H9 (cell line): ENCODE measurements at regions not wholly inside any gene's neighbourhood (a gene's known extent, or its start where the extent isn't known, plus 50 kb on each side); places are given as distances from the start of the nearest gene placed in this dataset.
A peak's percentile ranks its signal among the peaks of the same experiment; 100 is the strongest.

Experiments used
- DNase-seq: peaks from one replicate; pipeline ENCODE4 v3.0.0-alpha.2; 2017
- H2AFZ ChIP-seq: one replicate; pipeline ENCODE4 v1.6.1; 2013; ENCODE audit warnings: mild to moderate bottlenecking, low read length, control low read depth, moderate library complexity
- H2AK5ac ChIP-seq: 2 replicates; pipeline ENCODE4 v1.6.1; 2013; ENCODE audit warnings: low read length, control low read depth, mixed read lengths; ENCODE audit not compliant: insufficient read length
- H2BK120ac ChIP-seq: one replicate; pipeline ENCODE4 v1.6.1; 2013; ENCODE audit warnings: low read depth, mild to moderate bottlenecking, low read length, control low read depth, inconsistent platforms; ENCODE audit not compliant: poor library complexity, severe bottlenecking
- H2BK12ac ChIP-seq: 2 replicates; pipeline ENCODE4 v1.6.1; 2013; ENCODE audit warnings: low read length, control low read depth, mixed read lengths, low read depth; ENCODE audit not compliant: insufficient read length
- H2BK15ac ChIP-seq: 2 replicates; pipeline ENCODE4 v1.6.1; 2013; ENCODE audit warnings: low read depth, low read length, control low read depth
- H2BK20ac ChIP-seq: one replicate; pipeline ENCODE4 v1.6.1; 2013; ENCODE audit warnings: low read depth, mild to moderate bottlenecking, low read length, control low read depth, inconsistent platforms; ENCODE audit not compliant: poor library complexity, severe bottlenecking
- H2BK5ac ChIP-seq: 2 replicates; pipeline ENCODE4 v1.6.1; 2013; ENCODE audit warnings: low read length, control low read depth, mixed read lengths; ENCODE audit not compliant: insufficient read length
- H3K14ac ChIP-seq: 2 replicates; pipeline ENCODE4 v1.6.1; 2013; ENCODE audit warnings: low read length, control low read depth; ENCODE audit not compliant: insufficient read depth
- H3K18ac ChIP-seq: 2 replicates; pipeline ENCODE4 v1.6.1; 2013; ENCODE audit warnings: low read depth, mild to moderate bottlenecking, mixed read lengths, low read length, control low read depth; ENCODE audit not compliant: insufficient read length
- H3K23ac ChIP-seq: 2 replicates; pipeline ENCODE4 v1.6.1; 2013; ENCODE audit warnings: low read length, control low read depth, mixed read lengths, low read depth; ENCODE audit not compliant: insufficient read length
- H3K23me2 ChIP-seq: 2 replicates; pipeline ENCODE4 v1.6.1; 2013; ENCODE audit warnings: low read depth, mild to moderate bottlenecking, mixed read lengths, low read length, control low read depth; ENCODE audit not compliant: insufficient read length, poor library complexity, severe bottlenecking
- H3K27ac ChIP-seq: 2 replicates; pipeline ENCODE4 v1.5.1; 2013; ENCODE audit warnings: low read length, control low read depth, mixed read lengths, low read depth; ENCODE audit not compliant: insufficient read length
- H3K27me3 ChIP-seq: 2 replicates; pipeline ENCODE4 v1.6.1; 2013; ENCODE audit warnings: low read length, control low read depth, inconsistent platforms; ENCODE audit not compliant: insufficient read depth
- H3K4ac ChIP-seq: 2 replicates; pipeline ENCODE4 v1.6.1; 2013; ENCODE audit warnings: low read depth, mild to moderate bottlenecking, control low read depth, inconsistent platforms, low read length, moderate library complexity
- H3K4me1 ChIP-seq: 2 replicates; pipeline ENCODE4 v1.6.1; 2013; ENCODE audit warnings: low read length, control low read depth, inconsistent platforms; ENCODE audit not compliant: insufficient read depth
- H3K4me2 ChIP-seq: 2 replicates; pipeline ENCODE4 v1.6.1; 2013; ENCODE audit warnings: low read length, control low read depth, mixed read lengths; ENCODE audit not compliant: insufficient read length, insufficient read depth
- H3K56ac ChIP-seq: 2 replicates; pipeline ENCODE4 v1.6.1; 2013; ENCODE audit warnings: low read depth, mild to moderate bottlenecking, mixed read lengths, low read length, control low read depth; ENCODE audit not compliant: insufficient read length
- H3K79me1 ChIP-seq: 2 replicates; pipeline ENCODE4 v1.6.1; 2013; ENCODE audit warnings: low read depth, mild to moderate bottlenecking, moderate library complexity, low read length, control low read depth, inconsistent platforms; ENCODE audit not compliant: insufficient read depth, poor library complexity, severe bottlenecking
- H3K79me2 ChIP-seq: 2 replicates; pipeline ENCODE4 v1.6.1; 2013; ENCODE audit warnings: low read length, control low read depth, inconsistent platforms; ENCODE audit not compliant: insufficient read depth
- H3K9ac ChIP-seq: 2 replicates; pipeline ENCODE4 v1.6.1; 2013; ENCODE audit warnings: low read length, control low read depth, mixed read lengths; ENCODE audit not compliant: insufficient read length; ENCODE audit errors: extremely low read depth
- H3K9me3 ChIP-seq: one replicate; pipeline ENCODE4 v1.6.1; 2013; ENCODE audit warnings: low read depth, low read length, inconsistent platforms; ENCODE audit not compliant: control insufficient read depth
- H3T11ph ChIP-seq: one replicate; pipeline ENCODE4 v1.6.1; 2013; ENCODE audit warnings: mild to moderate bottlenecking, low read length, control low read depth, inconsistent platforms
- H4K20me1 ChIP-seq: one replicate; pipeline ENCODE4 v1.6.1; 2013; ENCODE audit not compliant: control insufficient read depth, insufficient read length, insufficient read depth
- H4K5ac ChIP-seq: 2 replicates; pipeline ENCODE4 v1.6.1; 2013; ENCODE audit warnings: low read depth, mild to moderate bottlenecking, mixed read lengths, low read length, control low read depth; ENCODE audit not compliant: insufficient read length
- H4K8ac ChIP-seq: replicated peaks from 2 replicates; pipeline ENCODE4 v1.6.1; 2013; ENCODE audit warnings: low read length, control low read depth, mixed read lengths, low read depth; ENCODE audit not compliant: insufficient read length
- H4K91ac ChIP-seq: 2 replicates; pipeline ENCODE4 v1.6.1; 2013; ENCODE audit warnings: low read depth, mild to moderate bottlenecking, moderate library complexity, mixed read lengths, low read length, control low read depth; ENCODE audit not compliant: insufficient read length
- H3K27ac Mint-ChIP-seq, 3 experiments: 2 replicates in 2 of 3; 3 replicates in 1 of 3; pipeline ENCODE4 v1.8.0; 2020 to 2021; ENCODE audit warnings: mixed read lengths in 3 of 3, mild to moderate bottlenecking in 1 of 3, moderate library complexity in 1 of 3
- H3K27me3 Mint-ChIP-seq: 2 replicates; pipeline ENCODE4 v1.8.0; 2021; ENCODE audit warnings: low read depth, mild to moderate bottlenecking, moderate library complexity, mixed read lengths
- H3K36me3 Mint-ChIP-seq, 3 experiments: 2 replicates in 2 of 3; 3 replicates in 1 of 3; pipeline ENCODE4 v1.8.0; 2020 to 2021; ENCODE audit warnings: low read depth in 3 of 3, mixed read lengths in 3 of 3; ENCODE audit not compliant: insufficient read depth in 1 of 3
- H3K4me1 Mint-ChIP-seq, 2 experiments: 2 replicates each; pipeline ENCODE4 v1.8.0; 2020; ENCODE audit warnings: mixed read lengths in 2 of 2
- H3K4me3 Mint-ChIP-seq, 2 experiments: 2 replicates in 1 of 2; 3 replicates in 1 of 2; pipeline ENCODE4 v1.8.0; 2020 to 2021; ENCODE audit warnings: mild to moderate bottlenecking in 2 of 2, mixed read lengths in 2 of 2, moderate library complexity in 1 of 2
- H3K9me3 Mint-ChIP-seq, 2 experiments: 2 replicates in 1 of 2; 3 replicates in 1 of 2; pipeline ENCODE4 v1.8.0; 2020; ENCODE audit warnings: mild to moderate bottlenecking in 2 of 2, mixed read lengths in 2 of 2, moderate library complexity in 1 of 2
- WGBS: extraction: QIAGEN DNeasy Blood & Tissue Kit; methylation state at CpG from one replicate; pipeline ENCODE4 v1.1.7; 2013; ENCODE audit warnings: missing lambda C conversion rate, low lambda C conversion rate, mixed read lengths; ENCODE audit not compliant: insufficient read length; ENCODE audit errors: extremely low coverage; 5-methylcytosine and 5-hydroxymethylcytosine counted together
- TF ChIP-seq, protein P1 (sequence below): fragments of 200-600 bp; sonication (generic); conservative IDR thresholded peaks from 3 replicates; pipeline ENCODE4 v1.8.0; 2021; ENCODE audit warnings: antibody characterized with exemption, mild to moderate bottlenecking

DNA sequence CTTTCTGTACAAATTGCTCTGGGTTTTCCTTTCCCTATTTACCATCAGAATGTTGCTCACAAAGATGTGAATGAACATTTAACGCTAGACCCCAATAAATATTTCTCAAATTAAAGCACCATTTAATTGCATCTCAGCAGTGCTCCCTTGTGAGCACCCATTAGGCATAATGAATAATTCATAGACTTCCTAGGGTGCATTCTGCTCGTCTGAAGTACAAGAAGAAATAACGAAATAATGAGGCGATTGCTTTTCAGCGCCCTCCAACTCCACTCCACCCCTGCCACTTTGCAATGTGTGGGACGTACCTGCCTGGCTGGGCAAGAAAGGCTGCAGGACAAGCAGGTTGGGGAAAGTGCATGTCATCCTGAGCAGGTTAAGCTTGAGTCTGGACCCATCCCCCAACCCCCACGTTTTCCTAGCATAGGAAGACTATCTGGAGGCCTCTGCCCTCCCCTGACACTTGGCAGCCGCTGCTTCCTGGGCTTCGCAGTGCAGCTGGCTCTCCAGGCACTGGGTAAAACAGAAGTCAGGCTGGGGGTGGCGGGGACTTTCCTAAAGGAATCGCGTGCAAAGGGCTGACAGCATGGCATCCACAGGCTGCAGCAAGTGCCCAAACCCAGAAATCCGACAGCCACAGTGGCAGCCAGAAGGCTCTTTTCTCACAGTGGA is 253.7 kb downstream of the DUSP6 start:
- Histone ChIP-seq H2AK5ac (no peak overlapping the region), H3K23me2 (no peaks in the 10 kb centered on the region), H4K5ac (no peak overlapping the region), H4K20me1 (no peaks in the 10 kb centered on the region), H3T11ph (no peak overlapping the region), H3K56ac (no peak overlapping the region), H2BK12ac (no peak overlapping the region), H3K27me3 (no peaks in the 10 kb centered on the region), H3K23ac (no peak overlapping the region), H3K9ac (no peak overlapping the region), H4K8ac (no peak overlapping the region), H2BK20ac (no peak overlapping the region), H3K27ac (peak overlapping the region; percentile 69), H3K4ac (no peak overlapping the region), H3K79me1 (no peaks in the 10 kb centered on the region), H2BK5ac (no peak overlapping the region), H4K91ac (no peak overlapping the region), H3K4me1 (peaks cover 24% of the 10 kb centered on the region; the same call in 1 of the 2 replicates), H2BK15ac (no peak overlapping the region), H3K18ac (peak overlapping the region; percentile 71), H2AFZ (no peak overlapping the region), H3K4me2 (peak overlapping the region; percentile 82), H3K14ac (peak overlapping the region; percentile 31; the same call in 1 of the 2 replicates), H3K9me3 (no peaks in the 10 kb centered on the region), H3K79me2 (no peaks in the 10 kb centered on the region), H2BK120ac (no peak overlapping the region)
- peak overlapping the region; percentile 88 to 94 (median 88) for H3K27ac Mint-ChIP-seq
- no peaks in the 10 kb centered on the region for H3K9me3 Mint-ChIP-seq
- WGBS = no CpG with 5 or more reads among the region's 13 CpGs
- H3K27me3 Mint-ChIP-seq = peaks cover 4% of the 10 kb centered on the region; the same call in 1 of the 2 replicates
- peak; percentile 89 for DNase-seq
- TF ChIP-seq, protein P1, sequence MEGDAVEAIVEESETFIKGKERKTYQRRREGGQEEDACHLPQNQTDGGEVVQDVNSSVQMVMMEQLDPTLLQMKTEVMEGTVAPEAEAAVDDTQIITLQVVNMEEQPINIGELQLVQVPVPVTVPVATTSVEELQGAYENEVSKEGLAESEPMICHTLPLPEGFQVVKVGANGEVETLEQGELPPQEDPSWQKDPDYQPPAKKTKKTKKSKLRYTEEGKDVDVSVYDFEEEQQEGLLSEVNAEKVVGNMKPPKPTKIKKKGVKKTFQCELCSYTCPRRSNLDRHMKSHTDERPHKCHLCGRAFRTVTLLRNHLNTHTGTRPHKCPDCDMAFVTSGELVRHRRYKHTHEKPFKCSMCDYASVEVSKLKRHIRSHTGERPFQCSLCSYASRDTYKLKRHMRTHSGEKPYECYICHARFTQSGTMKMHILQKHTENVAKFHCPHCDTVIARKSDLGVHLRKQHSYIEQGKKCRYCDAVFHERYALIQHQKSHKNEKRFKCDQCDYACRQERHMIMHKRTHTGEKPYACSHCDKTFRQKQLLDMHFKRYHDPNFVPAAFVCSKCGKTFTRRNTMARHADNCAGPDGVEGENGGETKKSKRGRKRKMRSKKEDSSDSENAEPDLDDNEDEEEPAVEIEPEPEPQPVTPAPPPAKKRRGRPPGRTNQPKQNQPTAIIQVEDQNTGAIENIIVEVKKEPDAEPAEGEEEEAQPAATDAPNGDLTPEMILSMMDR = no peak
- no peaks in the 10 kb centered on the region for H3K36me3 Mint-ChIP-seq
- H3K4me1 Mint-ChIP-seq = peaks cover 46% of the 10 kb centered on the region in 2 experiments
- H3K4me3 Mint-ChIP-seq = peak overlapping the region; percentile 44 to 68
